GM06990 (cell line): ENCODE measurements at regions not wholly inside any gene's neighbourhood (a gene's known extent, or its start where the extent isn't known, plus 50 kb on each side); places are given as distances from the start of the nearest gene placed in this dataset.
"Not testable (repeated sequence)": the region's sequence is repeated elsewhere in the genome, so short reads cannot be mapped to it uniquely, and the experiment has no call there.

Experiments
- DNase-seq: peaks from one replicate; pipeline ENCODE4 v3.0.0-alpha.2; 2011; ENCODE audit not compliant: insufficient read length; ENCODE audit errors: extremely low read depth
- H3K27me3 ChIP-seq: replicated peaks from 2 replicates; pipeline ENCODE4 v1.6.0; 2011; ENCODE audit warnings: low read length; ENCODE audit not compliant: control insufficient read depth, insufficient read depth
- H3K36me3 ChIP-seq: 2 replicates; pipeline ENCODE4 v1.5.1; 2011; ENCODE audit warnings: low read length; ENCODE audit not compliant: control insufficient read depth, insufficient read depth
- H3K4me3 ChIP-seq: replicated peaks from 2 replicates; pipeline ENCODE4 v1.5.1; 2011; ENCODE audit warnings: low read depth, mild to moderate bottlenecking, control low read depth, low read length
- TF ChIP-seq, protein P1 (sequence below): IDR thresholded peaks from 2 replicates; pipeline ENCODE4 v1.5.1; 2011; ENCODE audit warnings: low read length, control low read depth, mild to moderate bottlenecking, inconsistent platforms; ENCODE audit not compliant: insufficient read depth, poor library complexity, severe bottlenecking

DNA sequence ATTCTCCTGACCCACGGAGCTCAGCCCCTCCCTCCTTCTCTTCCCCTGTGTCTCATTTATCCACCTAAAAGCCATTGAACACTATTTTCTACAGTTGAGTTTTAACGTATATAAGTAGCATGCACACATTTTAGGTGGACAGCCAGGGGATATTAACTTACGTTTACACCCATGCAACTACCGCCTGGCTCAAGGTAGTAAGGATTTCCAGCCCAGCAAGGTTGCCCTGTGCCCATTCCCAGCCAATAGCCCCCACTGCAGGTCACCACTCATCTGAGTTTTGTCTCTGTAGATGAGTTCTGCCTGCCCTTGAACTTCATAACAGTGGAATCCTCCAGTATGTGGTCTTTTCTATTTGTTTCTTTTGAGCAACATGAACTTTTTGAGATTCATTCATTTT, 65.4 kb downstream of the SMIM38 start:
- no peak for DNase-seq
- no peaks in the 10 kb centered on the region for H3K36me3 ChIP-seq
- TF ChIP-seq, protein P1, sequence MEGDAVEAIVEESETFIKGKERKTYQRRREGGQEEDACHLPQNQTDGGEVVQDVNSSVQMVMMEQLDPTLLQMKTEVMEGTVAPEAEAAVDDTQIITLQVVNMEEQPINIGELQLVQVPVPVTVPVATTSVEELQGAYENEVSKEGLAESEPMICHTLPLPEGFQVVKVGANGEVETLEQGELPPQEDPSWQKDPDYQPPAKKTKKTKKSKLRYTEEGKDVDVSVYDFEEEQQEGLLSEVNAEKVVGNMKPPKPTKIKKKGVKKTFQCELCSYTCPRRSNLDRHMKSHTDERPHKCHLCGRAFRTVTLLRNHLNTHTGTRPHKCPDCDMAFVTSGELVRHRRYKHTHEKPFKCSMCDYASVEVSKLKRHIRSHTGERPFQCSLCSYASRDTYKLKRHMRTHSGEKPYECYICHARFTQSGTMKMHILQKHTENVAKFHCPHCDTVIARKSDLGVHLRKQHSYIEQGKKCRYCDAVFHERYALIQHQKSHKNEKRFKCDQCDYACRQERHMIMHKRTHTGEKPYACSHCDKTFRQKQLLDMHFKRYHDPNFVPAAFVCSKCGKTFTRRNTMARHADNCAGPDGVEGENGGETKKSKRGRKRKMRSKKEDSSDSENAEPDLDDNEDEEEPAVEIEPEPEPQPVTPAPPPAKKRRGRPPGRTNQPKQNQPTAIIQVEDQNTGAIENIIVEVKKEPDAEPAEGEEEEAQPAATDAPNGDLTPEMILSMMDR, result no peak
- no peak overlapping the region for H3K4me3 ChIP-seq
- H3K27me3 ChIP-seq, result no peaks in the 10 kb centered on the region

DNA sequence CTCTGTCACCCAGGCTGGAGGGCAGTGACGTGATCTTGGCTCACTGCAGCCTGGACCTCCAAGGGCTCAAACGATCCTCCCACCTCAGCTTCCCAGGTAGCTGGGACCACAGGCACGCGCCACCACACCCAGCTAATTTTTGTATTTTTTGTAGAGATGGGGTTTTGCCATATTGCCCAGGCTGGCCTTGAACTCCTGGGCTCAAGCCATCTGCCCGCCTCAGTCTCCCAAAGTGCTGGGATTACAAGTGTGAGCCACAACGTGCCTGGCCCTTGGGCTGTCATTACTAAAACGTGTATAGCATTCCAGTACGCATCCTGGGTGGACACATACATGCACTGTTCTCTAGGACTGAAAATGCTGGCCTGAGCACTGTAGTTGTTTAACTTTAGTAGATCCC, 65.9 kb downstream of the SMIM38 start:
- not testable (repeated sequence) for H3K4me3 ChIP-seq, DNase-seq, H3K27me3 ChIP-seq, H3K36me3 ChIP-seq

DNA sequence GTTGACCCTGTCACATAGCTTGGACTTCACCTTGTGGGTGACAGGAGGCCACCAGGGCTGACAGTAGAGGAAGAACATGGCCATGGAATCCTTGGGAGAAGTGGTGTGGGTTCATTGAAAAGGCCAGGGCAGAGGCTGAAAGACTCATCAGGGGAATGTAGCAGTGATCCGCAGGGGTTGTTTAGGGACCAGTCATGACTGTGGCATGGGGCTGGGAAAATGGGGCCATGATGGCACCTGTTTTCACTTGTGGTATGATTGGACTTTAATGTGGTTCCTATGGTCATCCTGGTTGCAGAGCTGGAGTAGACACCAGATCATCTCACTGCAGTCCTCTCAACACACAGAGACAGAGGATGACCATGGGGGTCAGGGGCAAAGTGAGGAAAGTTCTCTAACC, 66.7 kb upstream of the MYEOV start:
- DNase-seq, result no peak
- H3K27me3 ChIP-seq, result no peaks in the 10 kb centered on the region; the same call in 1 of the 2 replicates

DNA sequence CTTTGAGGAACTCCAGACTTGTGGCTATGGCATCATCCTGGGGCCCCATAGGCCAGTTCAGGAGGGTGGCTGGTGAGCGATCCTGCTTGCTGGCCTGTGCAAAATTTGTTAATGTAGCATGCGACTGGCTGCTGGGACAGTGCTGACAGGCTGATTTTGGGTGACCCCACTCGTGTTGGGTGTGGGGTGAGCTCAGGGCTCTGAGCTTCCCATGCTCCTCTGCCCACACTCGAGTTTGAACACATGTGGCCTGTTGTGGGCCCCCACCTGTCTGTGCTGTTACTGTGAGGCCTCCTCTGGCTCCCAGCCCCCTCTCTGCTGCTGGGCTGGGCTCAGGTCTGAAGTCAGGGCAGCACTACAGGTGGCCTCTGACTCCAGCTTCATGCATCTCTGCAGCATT, 64.4 kb upstream of the MYEOV start:
- H3K4me3 ChIP-seq, result no peak overlapping the region
- H3K36me3 ChIP-seq, result no peaks in the 10 kb centered on the region
- TF ChIP-seq, protein P1, result no peak
- no peak for DNase-seq
- no peaks in the 10 kb centered on the region; the same call in 1 of the 2 replicates for H3K27me3 ChIP-seq

More for the DNA sequence above, 66.7 kb upstream of the MYEOV start:
- Histone ChIP-seq H3K4me3 (no peak overlapping the region), H3K36me3 (no peaks in the 10 kb centered on the region)
- TF ChIP-seq, protein P1, result no peak

DNA sequence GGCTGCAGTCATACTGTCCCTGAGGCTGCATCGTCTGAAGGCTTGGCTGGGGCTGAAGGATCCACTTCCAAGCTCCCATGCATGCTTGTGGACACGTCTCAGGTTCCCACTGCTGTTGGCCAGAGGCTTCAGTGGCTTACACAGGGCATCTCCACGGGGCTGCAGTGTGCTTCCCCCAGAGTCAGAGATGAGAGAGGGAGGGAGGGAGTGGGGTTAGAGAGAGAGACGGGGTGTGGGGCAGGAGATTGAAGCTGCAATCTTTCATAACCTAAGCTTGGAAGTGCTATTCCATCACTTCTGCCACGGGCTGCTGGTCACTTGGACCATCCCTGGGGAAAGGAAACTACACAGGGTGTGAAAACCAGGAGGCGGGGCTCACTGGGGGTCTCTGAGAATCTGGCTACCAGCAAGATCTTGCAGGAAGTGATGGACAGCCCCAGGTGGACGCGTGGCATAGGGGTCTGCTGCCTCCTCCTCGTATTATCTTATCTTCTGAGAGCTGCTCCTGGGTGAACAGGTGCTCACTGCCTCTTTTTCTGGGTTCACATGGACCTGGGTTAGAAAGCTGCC, 63.0 kb upstream of the MYEOV start:
- no peaks in the 10 kb centered on the region; the same call in 1 of the 2 replicates for H3K27me3 ChIP-seq
- TF ChIP-seq, protein P1, result no peak
- no peak overlapping the region for H3K4me3 ChIP-seq
- DNase-seq, result no peak
- H3K36me3 ChIP-seq, result no peaks in the 10 kb centered on the region

DNA sequence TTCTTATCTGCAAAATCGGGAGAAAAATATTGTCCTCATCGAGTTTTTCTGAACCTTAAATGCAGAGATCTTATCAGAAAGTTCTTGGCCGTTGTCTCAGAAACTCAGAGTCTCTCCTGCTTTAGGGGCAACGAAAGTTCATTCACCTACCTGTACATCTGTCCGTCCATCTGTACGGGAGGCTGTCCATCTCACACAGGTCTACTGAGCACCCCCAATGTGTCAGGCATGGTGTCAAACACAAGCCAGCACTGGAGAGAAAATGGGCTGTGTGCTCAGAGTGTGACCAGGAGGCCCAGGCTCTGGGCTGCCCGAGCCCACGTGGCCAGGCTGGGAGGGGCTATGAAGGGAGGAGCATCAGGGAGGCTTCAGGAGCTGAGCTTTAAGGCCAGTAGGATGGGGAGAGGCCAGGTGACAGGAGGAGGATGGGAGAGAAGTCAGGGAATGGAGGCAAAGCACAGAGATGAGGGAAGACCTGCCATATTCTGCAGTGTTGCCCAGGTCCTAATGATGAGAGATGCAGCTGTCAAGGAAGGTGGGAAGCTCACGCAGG, 62.4 kb upstream of the MYEOV start:
- DNase-seq, result no peak

More for the DNA sequence above, 62.4 kb upstream of the MYEOV start:
- no peaks in the 10 kb centered on the region for H3K36me3 ChIP-seq
- H3K27me3 ChIP-seq, result no peaks in the 10 kb centered on the region; the same call in 1 of the 2 replicates
- H3K4me3 ChIP-seq, result no peak overlapping the region
- TF ChIP-seq, protein P1, result no peak
